Colon (tissue), 2 donors: ENCODE measurements at regions not wholly inside any gene's neighbourhood (a gene's known extent, or its start where the extent isn't known, plus 50 kb on each side); places are given as distances from the start of the nearest gene placed in this dataset.

Experiments used
- FAIRE-seq: peaks from 2 replicates; lab custom pipeline; 2012; peaks lifted over from hg19 to GRCh38; lab: Jason Lieb, UNC
- donor health status: control.
- donor health status: control.

DNA sequence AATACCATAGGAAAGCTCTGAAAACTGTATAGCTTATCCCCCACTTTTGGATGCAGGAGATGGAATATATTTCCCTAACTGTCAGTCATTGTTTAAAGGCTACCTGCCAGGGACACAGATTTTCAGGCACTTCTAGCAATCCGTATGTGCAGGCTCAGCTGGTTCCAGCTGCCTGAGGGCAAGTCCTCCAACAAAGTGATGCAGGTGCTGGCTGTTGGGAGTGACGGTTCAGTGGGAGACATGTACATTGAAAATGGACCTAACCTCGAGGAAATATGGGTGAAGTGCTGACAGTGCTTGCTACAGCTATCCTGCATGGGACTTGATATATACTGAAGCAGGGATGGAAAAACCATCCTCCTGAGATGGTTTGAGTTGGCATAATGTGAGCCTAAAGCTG, 153.1 kb upstream of the GAP43 start:
- no peak for FAIRE-seq

DNA sequence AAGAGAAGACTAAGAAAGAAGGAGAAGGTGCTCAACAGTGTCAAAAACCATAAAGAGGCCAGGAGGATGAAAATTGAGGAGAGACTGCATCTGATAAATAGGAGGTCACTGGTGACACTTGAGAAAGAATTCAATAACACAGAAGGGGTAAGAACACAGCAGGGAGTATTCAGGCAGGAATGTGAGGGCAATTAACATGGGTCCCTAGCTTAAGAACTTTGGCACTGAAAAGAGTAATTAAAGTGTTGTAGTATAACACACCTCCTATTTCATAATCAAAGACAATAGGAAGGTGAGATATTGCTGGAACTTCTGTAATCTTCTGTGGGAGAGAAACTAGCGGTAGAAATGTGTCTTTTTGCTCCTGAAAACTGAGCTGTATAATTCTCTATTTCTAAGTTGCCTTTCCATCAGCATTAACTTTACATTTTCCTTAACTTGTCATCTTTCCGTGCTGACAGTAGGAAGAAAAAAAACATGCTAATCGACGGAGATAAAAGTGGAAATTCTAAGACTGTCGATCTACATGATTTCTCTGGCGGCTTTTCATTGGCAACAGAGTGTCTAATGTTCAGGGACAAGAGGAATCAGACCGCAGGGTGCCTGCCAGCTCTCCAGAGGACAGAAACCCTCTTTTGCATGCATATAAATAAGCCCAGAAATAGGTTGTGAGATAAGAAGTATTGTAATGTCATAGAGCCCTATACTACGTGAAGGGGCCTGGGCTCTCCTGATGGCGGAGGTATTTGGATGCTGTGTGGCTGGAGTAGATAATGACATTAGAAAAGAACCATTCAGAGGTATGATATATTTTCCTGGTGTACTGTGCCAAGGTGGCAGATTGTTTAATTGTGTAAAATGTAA, 147.9 kb upstream of the GAP43 start:
- FAIRE-seq: no peak

DNA sequence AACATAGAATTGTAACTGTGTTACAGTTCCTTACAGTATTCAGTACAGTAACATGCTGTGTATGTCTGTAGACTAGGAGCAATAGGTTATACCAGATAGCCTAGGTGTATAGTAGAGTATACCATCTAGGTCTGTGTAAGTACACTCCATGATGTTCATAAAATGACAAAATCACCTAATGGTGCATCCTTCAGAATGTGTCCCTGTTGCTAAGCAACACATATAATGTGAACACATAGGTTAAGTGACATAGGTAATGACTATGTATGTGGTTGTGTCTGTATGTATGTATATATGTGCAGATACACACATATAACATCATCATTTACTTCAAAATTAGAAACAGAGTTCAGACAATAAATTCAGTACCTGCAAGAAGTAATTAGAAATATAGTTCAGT, 146.8 kb upstream of the GAP43 start:
- FAIRE-seq: no peak

- FAIRE-seq: no peak
Measured at GRCh38 chr3:115478359-115478758, 145.0 kb upstream of the GAP43 start.

GRCh38 chr3:115486880-115487279, 136.4 kb upstream of the GAP43 start:
- no peak for FAIRE-seq

DNA sequence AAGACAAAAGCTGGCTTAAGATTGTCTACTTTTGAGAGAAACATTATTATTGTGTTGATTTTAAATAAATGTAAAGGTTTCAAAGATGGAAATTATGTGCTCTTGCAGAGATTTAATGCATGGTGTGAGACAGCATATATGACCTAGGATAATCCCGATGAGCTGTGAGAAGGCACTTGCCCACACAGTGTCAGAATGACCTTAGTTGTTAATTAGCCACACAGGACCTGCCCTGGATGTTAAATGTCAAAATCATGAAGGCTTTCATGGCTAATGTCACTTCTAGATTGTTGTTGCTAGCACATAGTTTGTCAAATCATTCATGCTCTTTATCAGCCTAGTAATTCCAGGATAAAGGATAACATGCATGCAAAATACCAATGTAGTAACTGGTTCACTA, 135.3 kb upstream of the GAP43 start:
- no peak for FAIRE-seq

GRCh38 chr3:115488409-115488808, 134.9 kb upstream of the GAP43 start:
- no peak for FAIRE-seq

- FAIRE-seq: no peak
Measured at GRCh38 chr3:115494826-115495225, 128.5 kb upstream of the GAP43 start.

DNA sequence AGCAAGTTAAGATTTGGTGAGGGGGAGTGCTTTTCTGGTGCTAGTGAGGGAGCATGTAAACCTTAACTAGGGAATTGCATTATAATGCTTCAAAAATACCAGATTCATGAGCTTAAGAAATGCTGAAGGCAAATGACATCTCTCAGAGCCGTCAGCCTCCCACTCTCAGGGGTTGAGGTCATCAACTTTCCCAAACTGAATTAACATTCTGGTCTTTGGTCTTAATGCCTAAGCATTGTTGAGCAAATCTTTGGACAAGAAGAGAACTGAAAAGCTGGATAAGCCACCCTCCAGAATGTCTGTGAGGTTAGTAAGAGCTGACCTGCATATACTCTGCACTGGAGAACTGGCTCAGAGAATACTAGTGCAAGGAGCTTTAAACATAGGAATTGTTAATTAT, 124.9 kb upstream of the GAP43 start:
- no peak for FAIRE-seq

DNA sequence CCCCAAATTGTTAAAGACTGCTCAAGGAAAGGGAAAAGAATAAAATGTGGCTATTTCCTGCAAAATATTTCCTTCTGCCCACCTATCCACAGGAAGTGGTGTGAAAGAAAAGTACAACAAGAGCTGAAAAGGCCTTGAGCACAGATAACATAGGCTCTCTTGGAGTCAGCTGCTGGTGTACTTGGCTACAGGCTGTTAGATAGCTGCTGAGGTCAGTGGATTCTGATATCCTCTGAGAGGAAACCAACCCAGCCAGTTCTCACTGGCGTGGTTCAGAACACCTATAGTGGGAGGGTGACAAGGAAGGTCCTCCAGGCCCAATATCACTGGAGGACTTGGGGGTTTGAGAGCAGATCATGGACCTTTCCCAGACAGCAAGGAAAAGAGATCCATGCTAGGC, 124.4 kb upstream of the GAP43 start:
- no peak for FAIRE-seq

GRCh38 chr3:115499666-115500065, 123.6 kb upstream of the GAP43 start:
- no peak for FAIRE-seq

DNA sequence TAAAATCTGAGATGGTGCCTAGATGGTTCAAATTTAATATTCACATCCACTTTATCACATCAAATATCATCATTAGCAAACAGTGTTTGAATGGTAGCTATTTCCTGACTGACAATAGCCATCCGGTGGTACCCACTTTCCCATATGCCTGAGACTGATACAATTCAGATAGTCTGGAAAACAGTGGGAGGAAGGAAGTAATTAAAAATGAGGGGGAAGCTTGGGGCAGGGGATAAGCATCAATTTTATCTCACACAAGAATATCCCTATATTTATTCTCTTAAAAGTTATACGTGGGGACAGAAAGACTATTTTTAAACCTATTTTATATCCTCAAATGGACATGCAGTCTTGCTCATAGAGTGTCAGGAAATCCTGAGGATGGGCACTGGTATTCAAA, 122.5 kb upstream of the GAP43 start:
- FAIRE-seq: no peak

GRCh38 chr3:115502128-115502527, 121.2 kb upstream of the GAP43 start:
- no peak for FAIRE-seq

DNA sequence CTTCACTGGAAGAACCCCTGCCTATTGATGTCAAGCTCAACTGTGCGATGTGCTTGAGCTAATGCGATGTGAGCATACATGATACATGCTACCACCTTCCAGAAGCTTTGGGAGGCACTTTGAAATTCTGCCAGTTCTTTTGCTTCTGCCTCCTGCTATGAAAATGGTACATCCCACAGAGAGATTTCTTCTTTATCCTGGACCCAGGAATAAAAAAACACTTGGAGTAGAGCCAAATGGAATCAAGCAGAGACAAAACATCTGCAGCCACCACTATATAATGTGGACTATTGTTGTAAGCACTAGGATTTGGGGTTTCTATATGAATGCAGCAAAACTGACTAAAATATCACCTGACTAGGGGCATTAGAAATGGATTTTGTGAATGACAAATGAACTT, 119.9 kb upstream of the GAP43 start:
- FAIRE-seq: no peak

- no peak for FAIRE-seq
Measured at GRCh38 chr3:115508562-115508961, 114.7 kb upstream of the GAP43 start.

DNA sequence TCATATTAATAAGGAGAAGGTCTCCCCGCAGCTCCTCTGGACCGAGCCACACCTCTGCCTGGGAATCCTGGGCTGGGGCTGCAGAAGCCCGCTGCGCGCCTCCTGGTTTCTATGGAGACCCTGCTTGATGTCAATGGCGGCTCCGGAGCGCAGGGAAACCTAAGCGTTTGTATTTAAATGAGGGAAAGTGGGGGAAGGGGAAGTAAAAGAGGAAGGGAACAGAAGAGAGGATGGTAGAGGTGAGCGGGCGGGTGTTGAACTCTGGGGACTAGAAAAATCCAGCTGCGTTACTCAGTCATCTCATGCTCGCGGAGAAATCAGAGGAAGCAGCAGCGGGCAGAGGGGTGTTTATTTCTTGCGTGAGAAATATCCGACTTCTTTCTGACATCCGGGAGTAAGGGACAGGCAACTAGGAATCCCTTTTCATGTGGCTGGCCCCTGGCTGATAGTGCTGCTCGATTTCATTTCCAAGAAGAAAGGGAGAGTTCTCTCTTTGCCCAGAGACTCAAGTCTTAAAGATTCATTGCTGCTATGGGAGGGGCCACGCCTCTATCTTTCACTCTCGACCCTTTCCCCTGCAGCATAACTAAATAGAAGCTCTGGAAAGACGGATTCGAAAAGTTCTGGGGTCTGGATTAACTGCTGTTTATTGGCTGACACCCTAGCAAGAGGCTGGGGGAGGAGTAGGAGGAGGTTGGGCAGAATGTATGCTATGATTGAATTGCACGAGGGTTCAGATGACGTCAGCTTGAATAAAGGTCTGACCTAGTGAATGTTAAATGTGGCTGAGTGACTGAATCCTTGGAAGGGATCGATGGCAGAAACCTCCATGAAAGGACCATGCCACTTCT, 110.5 kb upstream of the GAP43 start:
- FAIRE-seq: no peak

DNA sequence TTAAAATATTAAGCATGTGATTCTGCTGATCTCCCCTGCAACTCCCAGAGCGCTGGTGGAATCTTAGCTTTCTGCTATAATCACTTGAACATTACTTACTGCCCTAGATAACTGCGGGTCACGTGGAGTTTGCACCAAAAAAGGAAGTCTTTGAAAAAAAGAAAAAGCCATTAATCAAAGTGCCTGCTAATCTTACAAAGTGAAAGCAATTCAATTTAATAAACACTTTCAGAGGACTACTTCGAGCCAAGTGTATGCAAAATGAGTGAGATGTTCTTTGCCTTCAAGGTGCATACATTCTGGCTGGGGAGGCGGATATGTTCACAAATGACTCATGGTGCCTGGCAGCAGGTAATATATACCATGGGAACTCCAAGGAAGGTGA, 109.9 kb upstream of the GAP43 start:
- FAIRE-seq: no peak

GRCh38 chr3:115517457-115518050, 105.8 kb upstream of the GAP43 start:
- FAIRE-seq: no peak

GRCh38 chr3:115518100-115518852, 105.0 kb upstream of the GAP43 start:
- no peak for FAIRE-seq

DNA sequence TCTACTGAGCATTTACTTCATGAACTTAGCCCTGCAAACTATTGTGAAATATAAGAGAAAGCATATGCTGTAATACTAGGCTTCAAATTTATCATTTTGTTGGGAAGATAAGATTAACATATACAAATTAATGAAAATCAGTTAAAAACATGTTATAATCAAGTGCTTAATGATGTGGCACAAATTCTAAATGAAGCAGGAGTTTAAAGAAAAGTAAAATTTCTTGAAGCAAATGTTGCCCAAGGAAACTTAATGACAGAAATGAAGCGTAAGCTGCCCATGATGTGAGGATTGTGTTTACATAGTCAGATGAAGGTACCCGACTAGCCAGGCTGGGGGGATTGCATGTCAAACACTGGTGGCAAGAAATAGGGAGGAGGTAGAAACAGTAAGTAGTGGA, 103.1 kb upstream of the GAP43 start:
- FAIRE-seq: no peak

DNA sequence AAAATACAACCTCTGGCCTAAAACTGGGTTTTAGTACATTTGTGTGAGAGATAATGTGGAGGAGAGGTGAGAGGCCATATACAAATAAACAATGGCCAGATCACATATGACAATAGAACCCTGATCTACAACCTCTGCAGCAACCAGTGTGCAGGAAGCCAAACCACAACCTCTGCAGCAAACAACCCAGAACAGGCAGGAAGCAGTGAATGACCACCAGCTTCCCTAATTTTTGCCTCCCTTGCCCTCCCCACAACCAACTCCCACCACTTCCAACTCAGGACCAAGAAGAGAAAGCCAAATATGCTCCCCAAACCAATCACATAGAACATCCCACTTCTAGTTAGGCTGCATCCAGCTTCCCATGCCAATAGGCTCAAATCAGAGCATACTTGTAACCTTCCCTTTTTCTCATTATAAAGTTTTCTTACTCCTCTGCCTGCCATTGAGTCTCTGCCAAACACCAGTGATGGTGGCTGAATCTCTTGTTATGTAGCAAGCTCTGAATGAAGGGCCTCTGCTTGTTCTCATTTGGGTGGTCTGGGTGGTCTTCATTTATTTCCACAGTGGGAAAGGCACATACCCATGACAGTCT, 102.6 kb upstream of the GAP43 start:
- no peak for FAIRE-seq

DNA sequence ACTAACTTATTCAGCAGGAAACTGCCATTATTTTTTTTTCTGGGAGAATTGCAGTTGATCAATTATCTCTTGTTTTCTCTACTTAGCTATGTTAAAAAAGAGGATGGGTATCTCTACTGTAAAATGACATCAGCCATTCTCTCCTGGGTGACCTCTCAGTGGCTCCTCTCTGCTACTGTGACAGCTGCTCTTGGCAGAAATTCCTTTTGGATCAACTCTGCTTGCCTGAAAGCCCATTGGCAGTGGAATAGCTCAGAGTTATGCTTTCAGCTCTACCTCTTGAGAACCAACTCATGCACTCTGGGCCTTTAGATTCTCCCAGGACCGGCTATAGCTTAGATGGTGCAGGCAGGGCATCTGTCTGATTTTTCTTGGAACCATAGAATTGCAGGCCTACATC, 99.9 kb upstream of the GAP43 start:
- no peak for FAIRE-seq
